NOMO-1 (cell line): ENCODE measurements at regions not wholly inside any gene's neighbourhood (a gene's known extent, or its start where the extent isn't known, plus 50 kb on each side); places are given as distances from the start of the nearest gene placed in this dataset.
"Not testable (repeated sequence)": the region's sequence is repeated elsewhere in the genome, so short reads cannot be mapped to it uniquely, and the experiment has no call there.

Experiments used
- DNase-seq, 2 experiments: peaks; one replicate each; lab custom pipeline; 2025; ENCODE audit not compliant: unreplicated experiment in 2 of 2; lab: John Stamatoyannopoulos, UW

GRCh38 chr11:128172046-128172878 is 415.1 kb downstream of the ETS1 start:
- peak; percentile 42 to 76 for DNase-seq

- no peak for DNase-seq
These were observed 415.9 kb downstream of the ETS1 start for GRCh38 chr11:128171506-128171905.

GRCh38 chr11:128165572-128165971 is 421.8 kb downstream of the ETS1 start:
- DNase-seq = peak in 1 of 2 experiments; percentile 33

- no peak for DNase-seq
These were observed 423.1 kb downstream of the ETS1 start for GRCh38 chr11:128164080-128164741.

- no peak for DNase-seq
These were observed 425.4 kb downstream of the ETS1 start for GRCh38 chr11:128161994-128162393.

GRCh38 chr11:128161436-128161835 is 425.9 kb downstream of the ETS1 start:
- DNase-seq = no peak

GRCh38 chr11:128158860-128159259 is 428.5 kb downstream of the ETS1 start:
- DNase-seq = no peak

GRCh38 chr11:128157423-128158298 is 429.7 kb downstream of the ETS1 start:
- DNase-seq = peak; percentile 47 to 85

GRCh38 chr11:128156486-128156885 is 430.9 kb downstream of the ETS1 start:
- no peak for DNase-seq

- no peak for DNase-seq
These were observed 431.8 kb downstream of the ETS1 start for GRCh38 chr11:128155590-128155989.

- no peak for DNase-seq
These were observed 433.7 kb downstream of the ETS1 start for GRCh38 chr11:128153697-128154048.

GRCh38 chr11:128152796-128153696 is 434.3 kb downstream of the ETS1 start:
- no peak for DNase-seq

GRCh38 chr11:128151780-128152179 is 435.6 kb downstream of the ETS1 start:
- DNase-seq = no peak

- DNase-seq = no peak
These were observed 436.0 kb downstream of the ETS1 start for GRCh38 chr11:128151338-128151737.

GRCh38 chr11:128148208-128148607 is 439.1 kb downstream of the ETS1 start:
- no peak for DNase-seq

- no peak for DNase-seq
These were observed 440.3 kb downstream of the ETS1 start for GRCh38 chr11:128146926-128147605.

GRCh38 chr11:128140293-128140692 is 447.1 kb downstream of the ETS1 start:
- not testable (repeated sequence) for DNase-seq

- no peak for DNase-seq
These were observed 451.9 kb downstream of the ETS1 start for GRCh38 chr11:128135451-128135850.

GRCh38 chr11:128133501-128133900 is 453.9 kb downstream of the ETS1 start:
- DNase-seq = no peak

GRCh38 chr11:128130052-128130451 is 457.3 kb downstream of the ETS1 start:
- DNase-seq = no peak
